AG08396 (cell line): ENCODE measurements at regions not wholly inside any gene's neighbourhood (a gene's known extent, or its start where the extent isn't known, plus 50 kb on each side); places are given as distances from the start of the nearest gene placed in this dataset.
"Not testable (repeated sequence)": the region's sequence is repeated elsewhere in the genome, so short reads cannot be mapped to it uniquely, and the experiment has no call there.

ENCODE experiments used
- DNase-seq: peaks from one replicate; pipeline ENCODE4 v3.0.0; 2012; ENCODE audit warnings: low spot score, mixed read lengths

- no peak for DNase-seq
Observed at GRCh38 chr11:69887330-69887729, 68.1 kb upstream of the FGF3 start.

- DNase-seq: no peak
Observed at GRCh38 chr11:69887841-69888427, 68.7 kb upstream of the FGF3 start.

- peak; percentile 82 for DNase-seq
Observed at GRCh38 chr11:69888483-69889181, 69.4 kb upstream of the FGF3 start.

GRCh38 chr11:69889400-69890318, 70.4 kb upstream of the FGF3 start:
- DNase-seq: no peak

GRCh38 chr11:69890476-69890875, 71.3 kb upstream of the FGF3 start:
- no peak for DNase-seq

- DNase-seq: peak; percentile 87
Observed at GRCh38 chr11:69891421-69892236, 72.4 kb upstream of the FGF3 start.

- no peak for DNase-seq
Observed at GRCh38 chr11:69892237-69892985, 73.2 kb upstream of the FGF3 start.

GRCh38 chr11:69892986-69893555, 73.9 kb upstream of the FGF3 start:
- no peak for DNase-seq

- DNase-seq: no peak
Observed at GRCh38 chr11:69893631-69894030, 74.4 kb upstream of the FGF3 start.

GRCh38 chr11:69894181-69894611, 75.0 kb upstream of the FGF3 start:
- DNase-seq: no peak

GRCh38 chr11:69894648-69895047, 75.4 kb upstream of the FGF3 start:
- DNase-seq: peak; percentile 69

GRCh38 chr11:69896250-69896649, 77.0 kb upstream of the FGF3 start:
- DNase-seq: no peak

GRCh38 chr11:69898123-69898522, 78.9 kb upstream of the FGF3 start:
- no peak for DNase-seq

GRCh38 chr11:69899957-69900821, 81.0 kb upstream of the FGF3 start:
- peak; percentile 65 for DNase-seq

- not testable (repeated sequence) for DNase-seq
Observed at GRCh38 chr11:69900822-69901302, 81.6 kb upstream of the FGF3 start.

GRCh38 chr11:69902337-69902736, 83.1 kb upstream of the FGF3 start:
- DNase-seq: no peak

- no peak for DNase-seq
Observed at GRCh38 chr11:69903211-69903610, 84.0 kb upstream of the FGF3 start.

GRCh38 chr11:69904161-69904973, 85.2 kb upstream of the FGF3 start:
- DNase-seq: no peak
